Naive thymus-derived CD4-positive, alpha-beta T cell (primary cell): ENCODE measurements at regions not wholly inside any gene's neighbourhood (a gene's known extent, or its start where the extent isn't known, plus 50 kb on each side); places are given as distances from the start of the nearest gene placed in this dataset.

Experiments
- ATAC-seq: fragments of 150-1000 bp; cut with Tn5 transposase; 2 replicates; pipeline ENCODE4 v1.10.0; 2021; ENCODE audit warnings: mild to moderate bottlenecking, moderate library complexity
- CTCF ChIA-PET: fragments of 350-600 bp; sonication (Branson Sonifier 250); formaldehyde crosslinking; loops from one replicate; lab custom pipeline; 2021; ENCODE audit warnings: antibody characterized with exemption; lab: Charles Lee
- POLR2A ChIA-PET: fragments of 350-600 bp; sonication (Branson Sonifier 250); formaldehyde crosslinking; loops from one replicate; lab custom pipeline; 2021; ENCODE audit warnings: antibody characterized with exemption, inconsistent platforms; lab: Charles Lee
- DNase-seq, 9 donors: peaks; one replicate each; pipeline versions ENCODE4 v3.0.0 to v3.0.0-alpha.2; 2020 to 2022; ENCODE audit warnings: mixed read lengths in 1 of 9
- H3K27ac ChIP-seq: one replicate; pipeline ENCODE4 v1.7.0; 2013; ENCODE audit warnings: mild to moderate bottlenecking, low read depth, low read length, moderate library complexity
- H3K27me3 ChIP-seq, 2 donors: one replicate each; pipeline ENCODE4 v1.7.0; 2013; ENCODE audit warnings: low read length in 2 of 2, mild to moderate bottlenecking in 2 of 2, moderate library complexity in 2 of 2; ENCODE audit not compliant: control insufficient read depth in 2 of 2, insufficient read depth in 2 of 2
- H3K36me3 ChIP-seq, 3 experiments: 1 replicate in 2 of 3; 2 replicates in 1 of 3; pipeline ENCODE4 v1.7.0; 2013; ENCODE audit warnings: low read length in 3 of 3, mild to moderate bottlenecking in 3 of 3, moderate library complexity in 1 of 3; ENCODE audit not compliant: insufficient read depth in 3 of 3, control insufficient read depth in 2 of 3
- H3K4me1 ChIP-seq, 2 donors: one replicate each; pipeline ENCODE4 v1.7.0; 2013; ENCODE audit warnings: low read length in 2 of 2, mild to moderate bottlenecking in 2 of 2, moderate library complexity in 1 of 2; ENCODE audit not compliant: control insufficient read depth in 2 of 2, insufficient read depth in 2 of 2
- H3K4me3 ChIP-seq: 2 replicates; pipeline ENCODE4 v1.7.0; 2013; ENCODE audit warnings: mild to moderate bottlenecking, low read length
- H3K9me3 ChIP-seq, 3 experiments: 1 replicate in 2 of 3; 2 replicates in 1 of 3; pipeline ENCODE4 v1.7.0; 2013; ENCODE audit warnings: low read length in 3 of 3; ENCODE audit not compliant: control insufficient read depth in 2 of 3
- H3K27ac Mint-ChIP-seq, 9 donors: one replicate each; pipeline ENCODE4 v1.8.0; 2020 to 2022; ENCODE audit warnings: mixed read lengths in 9 of 9, mild to moderate bottlenecking in 8 of 9, moderate library complexity in 5 of 9, inconsistent platforms in 2 of 9
- H3K27me3 Mint-ChIP-seq, 5 donors: one replicate each; pipeline ENCODE4 v1.8.0; 2021 to 2022; ENCODE audit warnings: mixed read lengths in 5 of 5, mild to moderate bottlenecking in 1 of 5
- H3K36me3 Mint-ChIP-seq, 5 donors: one replicate each; pipeline ENCODE4 v1.8.0; 2020 to 2022; ENCODE audit warnings: mixed read lengths in 5 of 5, mild to moderate bottlenecking in 3 of 5, inconsistent platforms in 1 of 5
- H3K4me1 Mint-ChIP-seq, 7 donors: one replicate each; pipeline ENCODE4 v1.8.0; 2020 to 2022; ENCODE audit warnings: mixed read lengths in 7 of 7, mild to moderate bottlenecking in 3 of 7, inconsistent platforms in 1 of 7
- H3K4me3 Mint-ChIP-seq, 10 donors: one replicate each; pipeline ENCODE4 v1.8.0; 2020 to 2022; ENCODE audit warnings: mild to moderate bottlenecking in 10 of 10, mixed read lengths in 10 of 10, moderate library complexity in 6 of 10, inconsistent platforms in 2 of 10
- H3K9me3 Mint-ChIP-seq, 11 donors: one replicate each; pipeline ENCODE4 v1.8.0; 2020 to 2022; ENCODE audit warnings: mixed read lengths in 11 of 11, mild to moderate bottlenecking in 4 of 11, inconsistent platforms in 1 of 11, moderate library complexity in 1 of 11
- intact Hi-C, 2 donors: fragments of 100-400 bp; cut with micrococcal nuclease; formaldehyde crosslinking; loops; one replicate each; pipeline ENCODE4 v1.15.1; 2023

GRCh38 chr3:101943029-101943428 is 93.7 kb downstream of the NFKBIZ start:
- Mint-ChIP-seq H3K4me3 (peak overlapping the region in 9 of 10 donors; percentile 0 to 66 (median 53)), H3K36me3 (peaks cover 0 to 9% (median 0%) of the 10 kb centered on the region in 5 donors), H3K27me3 (peaks cover 0 to 28% (median 0%) of the 10 kb centered on the region in 5 donors), H3K27ac (peak overlapping the region in 8 of 9 donors; percentile 34 to 87 (median 66)), H3K4me1 (peaks cover 7 to 36% (median 28%) of the 10 kb centered on the region in 7 donors), H3K9me3 (peaks cover 0 to 1% (median 0%) of the 10 kb centered on the region in 11 donors)
- Histone ChIP-seq H3K27me3 (no peaks in the 10 kb centered on the region), H3K36me3 (no peaks in the 10 kb centered on the region), H3K9me3 (no peaks in the 10 kb centered on the region), H3K27ac (no peak overlapping the region), H3K4me3 (no peak overlapping the region), H3K4me1 (peaks cover 12 to 51% of the 10 kb centered on the region in 2 donors)
- ChIA-PET POLR2A (interaction anchor here (0.6 to 1.4 kb wide), 3 partner anchors 85 to 101 kb away, joined by 3 to 4 read pairs (median 3); no protein-coding TSS in a partner anchor), CTCF (interaction anchor here (0.7 kb wide), 2 partner anchors 14 to 178 kb away, joined by 3 to 4 read pairs; no protein-coding TSS in a partner anchor)
- peak; percentile 37 for ATAC-seq
- DNase-seq, result peak in 2 of 9 donors; percentile 13 to 23
- intact Hi-C loops, result loop anchor here in 1 of 2 donors (2.0 kb wide), 1 partner anchor 282 kb away; no protein-coding TSS in a partner anchor

GRCh38 chr3:101944308-101944707 is 95.0 kb downstream of the NFKBIZ start:
- DNase-seq (no peak), ATAC-seq (no peak)
- H3K27ac ChIP-seq, result no peak overlapping the region
- intact Hi-C loops, result no loop called here
- no peak overlapping the region for H3K4me3 ChIP-seq
- Mint-ChIP-seq H3K4me3 (no peak overlapping the region), H3K27ac (peak overlapping the region in 2 of 9 donors; percentile 5 to 87), H3K4me1 (peaks cover 7 to 36% (median 28%) of the 10 kb centered on the region in 7 donors), H3K27me3 (peaks cover 0 to 29% (median 0%) of the 10 kb centered on the region in 5 donors), H3K36me3 (peaks cover 0 to 10% (median 0%) of the 10 kb centered on the region in 5 donors), H3K9me3 (peaks cover 0 to 4% (median 0%) of the 10 kb centered on the region in 11 donors)
- H3K9me3 ChIP-seq, result no peaks in the 10 kb centered on the region
- POLR2A ChIA-PET, result interaction anchor here (0.6 to 1.4 kb wide), 4 partner anchors 8 to 204 kb away, joined by 3 to 4 read pairs (median 4); no protein-coding TSS in a partner anchor
- H3K4me1 ChIP-seq, result peaks cover 0 to 39% of the 10 kb centered on the region in 2 donors
- CTCF ChIA-PET, result no interaction called here
- no peaks in the 10 kb centered on the region for H3K36me3 ChIP-seq
- H3K27me3 ChIP-seq, result no peaks in the 10 kb centered on the region

- H3K4me1 Mint-ChIP-seq, result peaks cover 7 to 43% (median 31%) of the 10 kb centered on the region in 7 donors
- H3K27ac ChIP-seq, result no peak overlapping the region
- peaks cover 0 to 14% (median 0%) of the 10 kb centered on the region in 5 donors for H3K36me3 Mint-ChIP-seq
- peaks cover 0 to 8% (median 0%) of the 10 kb centered on the region in 11 donors for H3K9me3 Mint-ChIP-seq
- H3K36me3 ChIP-seq, result no peaks in the 10 kb centered on the region
- CTCF ChIA-PET, result interaction anchor here (0.6 kb wide), 1 partner anchor 65 kb away, joined by 3 read pairs; no protein-coding TSS in a partner anchor
- ATAC-seq, result no peak
- peaks cover 0 to 22% of the 10 kb centered on the region in 2 donors for H3K4me1 ChIP-seq
- H3K27me3 Mint-ChIP-seq, result peaks cover 0 to 34% (median 0%) of the 10 kb centered on the region in 5 donors
- no peak for DNase-seq
- no peaks in the 10 kb centered on the region for H3K27me3 ChIP-seq
- no peak overlapping the region for H3K4me3 ChIP-seq
- POLR2A ChIA-PET, result interaction anchor here (0.7 to 0.9 kb wide), 2 partner anchors 108 to 252 kb away, joined by 3 to 6 read pairs; no protein-coding TSS in a partner anchor
- no peak overlapping the region for H3K4me3 Mint-ChIP-seq
- H3K27ac Mint-ChIP-seq, result peak overlapping the region in 5 of 9 donors; percentile 2 to 51 (median 40)
- intact Hi-C loops, result loop anchor here in 1 of 2 donors (1.0 kb wide), 1 partner anchor 8 kb away; no protein-coding TSS in a partner anchor
- no peaks in the 10 kb centered on the region for H3K9me3 ChIP-seq
Measured at GRCh38 chr3:101945980-101946379, 96.7 kb downstream of the NFKBIZ start.

DNA sequence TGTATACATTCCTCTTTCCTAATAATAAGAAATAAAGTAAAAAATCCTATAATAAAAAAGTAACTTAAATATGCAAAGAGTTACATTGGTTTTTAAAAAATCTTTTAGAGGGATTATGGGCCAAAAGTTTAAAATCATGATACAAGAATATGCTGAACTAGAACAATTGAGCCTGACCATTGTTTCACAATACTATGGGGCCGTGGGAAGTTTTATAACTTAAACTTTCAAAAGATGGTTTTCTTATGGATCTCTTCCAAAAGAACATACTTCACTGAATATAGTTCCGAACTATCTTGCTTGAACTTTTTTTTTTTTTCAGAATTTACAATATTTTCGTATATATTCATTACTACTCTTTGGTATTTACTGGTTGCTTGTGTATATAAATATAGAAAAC is 97.6 kb downstream of the NFKBIZ start:
- POLR2A ChIA-PET, result no interaction called here
- no peak for DNase-seq
- peaks cover 0 to 14% (median 0%) of the 10 kb centered on the region in 5 donors for H3K36me3 Mint-ChIP-seq
- no peaks in the 10 kb centered on the region for H3K9me3 ChIP-seq
- peaks cover 0 to 17% of the 10 kb centered on the region in 2 donors for H3K4me1 ChIP-seq
- no peak overlapping the region for H3K4me3 ChIP-seq
- no peak for ATAC-seq
- H3K27ac Mint-ChIP-seq, result no peak overlapping the region
- peaks cover 0 to 8% (median 0%) of the 10 kb centered on the region in 11 donors for H3K9me3 Mint-ChIP-seq
- CTCF ChIA-PET, result no interaction called here
- no peak overlapping the region for H3K27ac ChIP-seq
- H3K4me3 Mint-ChIP-seq, result no peak overlapping the region
- no peaks in the 10 kb centered on the region for H3K36me3 ChIP-seq
- peaks cover 0 to 34% (median 0%) of the 10 kb centered on the region in 5 donors for H3K27me3 Mint-ChIP-seq
- no peaks in the 10 kb centered on the region for H3K27me3 ChIP-seq
- intact Hi-C loops, result loop anchor here in 1 of 2 donors (1.0 kb wide), 1 partner anchor 9 kb away; no protein-coding TSS in a partner anchor
- H3K4me1 Mint-ChIP-seq, result peaks cover 7 to 43% (median 29%) of the 10 kb centered on the region in 7 donors

GRCh38 chr3:101950510-101950909 is 101.2 kb downstream of the NFKBIZ start:
- peaks cover 0 to 13% (median 0%) of the 10 kb centered on the region in 11 donors for H3K9me3 Mint-ChIP-seq
- H3K27ac Mint-ChIP-seq, result peak overlapping the region in 1 of 9 donors; percentile 73
- ChIA-PET CTCF (interaction anchor here (0.5 kb wide), 1 partner anchor 86 kb away, joined by 3 read pairs; no protein-coding TSS in a partner anchor), POLR2A (no interaction called here)
- DNase-seq, result no peak
- no peak overlapping the region for H3K4me3 ChIP-seq
- peaks cover 0 to 24% (median 0%) of the 10 kb centered on the region in 5 donors for H3K27me3 Mint-ChIP-seq
- peaks cover 4 to 23% (median 16%) of the 10 kb centered on the region in 7 donors for H3K4me1 Mint-ChIP-seq
- H3K4me3 Mint-ChIP-seq, result no peak overlapping the region
- H3K36me3 Mint-ChIP-seq, result peaks cover 0 to 12% (median 5%) of the 10 kb centered on the region in 5 donors
- no peaks in the 10 kb centered on the region for H3K9me3 ChIP-seq
- H3K36me3 ChIP-seq, result no peaks in the 10 kb centered on the region
- H3K27me3 ChIP-seq, result no peaks in the 10 kb centered on the region
- no peak overlapping the region for H3K27ac ChIP-seq
- ATAC-seq, result no peak
- no peaks in the 10 kb centered on the region for H3K4me1 ChIP-seq
- intact Hi-C loops, result no loop called here

DNA sequence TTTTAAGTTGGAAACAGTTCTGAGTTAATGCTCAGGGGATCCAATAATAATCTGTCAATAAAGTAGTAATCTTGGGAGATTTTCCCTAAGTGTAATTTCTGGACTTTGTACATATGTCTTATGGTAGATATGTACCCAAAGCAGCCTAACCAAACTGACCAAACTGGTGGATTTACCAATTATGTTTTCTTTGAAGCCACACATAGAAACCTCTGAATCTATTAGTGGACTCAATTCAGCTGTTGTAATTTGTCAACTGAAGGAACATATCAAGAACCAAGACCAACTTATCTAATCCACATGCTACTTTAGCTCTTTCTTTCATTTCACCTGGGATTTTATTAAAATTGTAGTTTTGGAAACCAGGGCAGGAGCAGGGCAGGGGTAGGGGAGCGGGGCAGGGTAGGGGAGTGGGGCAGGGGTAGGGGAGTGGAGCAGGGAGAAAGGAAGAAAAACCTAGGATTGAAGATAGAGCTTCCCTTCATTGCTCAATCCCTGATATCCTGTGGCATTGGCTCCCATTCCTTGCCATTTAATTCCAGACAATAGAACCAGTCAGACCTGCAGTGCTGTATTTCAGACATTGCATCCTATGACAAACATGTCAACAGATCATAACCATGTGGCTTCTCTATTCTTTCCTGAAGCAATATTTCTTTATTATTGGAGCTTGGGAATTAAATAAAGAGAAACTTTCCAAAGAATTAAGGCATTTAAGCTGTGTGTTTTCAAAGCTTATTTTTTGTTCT is 101.8 kb downstream of the NFKBIZ start:
- Mint-ChIP-seq H3K9me3 (peaks cover 0 to 13% (median 0%) of the 10 kb centered on the region in 11 donors), H3K36me3 (peaks cover 0 to 9% (median 5%) of the 10 kb centered on the region in 5 donors), H3K27ac (peak overlapping the region in 1 of 9 donors; percentile 73), H3K27me3 (peaks cover 0 to 21% (median 0%) of the 10 kb centered on the region in 5 donors), H3K4me1 (peaks cover 1 to 18% (median 10%) of the 10 kb centered on the region in 7 donors), H3K4me3 (no peak overlapping the region)
- Histone ChIP-seq H3K9me3 (no peaks in the 10 kb centered on the region), H3K27me3 (no peaks in the 10 kb centered on the region), H3K27ac (no peak overlapping the region), H3K36me3 (no peaks in the 10 kb centered on the region), H3K4me1 (no peaks in the 10 kb centered on the region), H3K4me3 (no peak overlapping the region)
- DNase-seq (no peak), ATAC-seq (no peak)
- ChIA-PET POLR2A (interaction anchor here (0.5 to 1.2 kb wide), 4 partner anchors 13 to 99 kb away, joined by 3 to 4 read pairs (median 4); no protein-coding TSS in a partner anchor), CTCF (no interaction called here)
- intact Hi-C loops, result no loop called here
